ENCODE measurements at regions not wholly inside any gene's neighbourhood (a gene's known extent, or its start where the extent isn't known, plus 50 kb on each side); places are given as distances from the start of the nearest gene placed in this dataset.

DNA sequence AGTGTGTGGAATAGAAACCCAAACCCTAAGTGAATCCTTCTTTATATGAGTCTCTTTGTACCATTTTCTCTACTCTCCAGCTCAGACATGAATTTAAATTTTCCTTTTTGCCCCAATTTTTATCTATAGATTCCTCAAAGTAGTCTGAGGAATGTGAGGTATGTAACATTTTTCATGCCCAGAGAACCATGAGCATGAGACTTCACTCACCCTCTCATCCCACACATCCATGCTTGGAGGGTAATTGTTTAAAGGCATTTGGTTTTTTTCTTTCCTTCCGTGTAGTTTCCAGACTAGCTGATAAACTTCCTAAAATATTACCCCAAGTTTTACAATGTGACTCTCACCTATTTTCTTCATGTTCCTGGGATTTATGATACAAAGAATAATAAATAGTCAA is 2056.8 kb upstream of the CELF4 start:
- Histone ChIP-seq H3K4me1 (ENCODE audit: insufficient read depth, low read length, poor library complexity, severe bottlenecking) (no peaks in the 10 kb centered on the region), H4K20me1 (ENCODE audit: insufficient read depth, low read length) (no peaks in the 10 kb centered on the region), H3K9me3 (ENCODE audit: low read length) (no peaks in the 10 kb centered on the region), H2AFZ (ENCODE audit: low read length) (no peak overlapping the region), H3K27ac (ENCODE audit: low read depth, low read length, poor library complexity, severe bottlenecking) (no peak overlapping the region), H3K79me2 (ENCODE audit: insufficient read depth, low read depth, low read length) (no peaks in the 10 kb centered on the region), H3K36me3 (ENCODE audit: insufficient read depth, low read length) (no peaks in the 10 kb centered on the region), H3K9me2 (ENCODE audit: insufficient read depth, low read length) (no peaks in the 10 kb centered on the region), H3K4me3 (ENCODE audit: low read depth, low read length, poor library complexity, severe bottlenecking) (no peak overlapping the region), H3K4me2 (ENCODE audit: low read length) (no peak overlapping the region)
- TF ChIP-seq, protein P1, sequence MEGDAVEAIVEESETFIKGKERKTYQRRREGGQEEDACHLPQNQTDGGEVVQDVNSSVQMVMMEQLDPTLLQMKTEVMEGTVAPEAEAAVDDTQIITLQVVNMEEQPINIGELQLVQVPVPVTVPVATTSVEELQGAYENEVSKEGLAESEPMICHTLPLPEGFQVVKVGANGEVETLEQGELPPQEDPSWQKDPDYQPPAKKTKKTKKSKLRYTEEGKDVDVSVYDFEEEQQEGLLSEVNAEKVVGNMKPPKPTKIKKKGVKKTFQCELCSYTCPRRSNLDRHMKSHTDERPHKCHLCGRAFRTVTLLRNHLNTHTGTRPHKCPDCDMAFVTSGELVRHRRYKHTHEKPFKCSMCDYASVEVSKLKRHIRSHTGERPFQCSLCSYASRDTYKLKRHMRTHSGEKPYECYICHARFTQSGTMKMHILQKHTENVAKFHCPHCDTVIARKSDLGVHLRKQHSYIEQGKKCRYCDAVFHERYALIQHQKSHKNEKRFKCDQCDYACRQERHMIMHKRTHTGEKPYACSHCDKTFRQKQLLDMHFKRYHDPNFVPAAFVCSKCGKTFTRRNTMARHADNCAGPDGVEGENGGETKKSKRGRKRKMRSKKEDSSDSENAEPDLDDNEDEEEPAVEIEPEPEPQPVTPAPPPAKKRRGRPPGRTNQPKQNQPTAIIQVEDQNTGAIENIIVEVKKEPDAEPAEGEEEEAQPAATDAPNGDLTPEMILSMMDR (conservative IDR thresholded peaks at IDR 0.05; ENCODE audit: low read length), result no peak
- no peak for TF ChIP-seq EZH2phosphoT487 (IDR thresholded peaks at IDR 0.05; ENCODE audit: borderline replicate concordance, low read depth, low read length)
- DNase-seq (ENCODE audit: low spot score), result no peak
- ChIA-PET POLR2A (no interaction called here), CTCF (ENCODE audit: unreplicated experiment) (no interaction called here)
- BruUV-seq (replicated peaks), result no TSS peak
- intact Hi-C loops (cut with micrococcal nuclease; ENCODE audit: unreplicated experiment), result no loop called here

DNA sequence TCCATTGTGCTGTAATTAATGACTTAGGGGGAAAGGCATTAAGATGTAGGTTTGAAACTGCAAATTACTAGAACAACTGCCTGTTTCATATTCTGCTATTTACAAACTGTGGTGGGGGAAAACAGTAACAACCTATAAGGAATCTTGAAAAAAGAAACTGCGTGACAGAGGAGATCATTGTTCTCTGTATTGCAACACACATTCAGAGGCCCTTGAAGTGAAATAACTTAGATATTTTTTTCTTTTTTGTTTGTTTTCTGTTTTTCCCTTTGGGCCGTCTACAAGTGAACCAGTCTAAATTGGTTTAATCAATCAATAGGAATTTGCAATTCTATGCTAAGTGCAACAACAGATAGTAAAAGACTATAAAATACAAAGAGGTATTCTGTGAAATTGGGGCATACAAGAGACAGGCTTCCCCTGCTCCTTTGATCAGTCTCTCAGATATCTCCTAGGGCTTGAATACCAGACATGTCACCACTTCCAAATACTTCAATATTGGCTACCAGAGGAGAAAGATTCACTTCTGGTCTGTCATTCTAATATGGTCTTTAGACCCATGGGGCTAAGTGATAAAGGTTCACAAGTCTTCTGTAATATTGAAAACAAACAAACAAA is 2055.1 kb upstream of the CELF4 start:
- intact Hi-C loops (cut with micrococcal nuclease; ENCODE audit: unreplicated experiment), result no loop called here
- Histone ChIP-seq H4K20me1 (ENCODE audit: insufficient read depth, low read length) (no peaks in the 10 kb centered on the region), H3K36me3 (ENCODE audit: insufficient read depth, low read length) (no peaks in the 10 kb centered on the region), H3K4me1 (ENCODE audit: insufficient read depth, low read length, poor library complexity, severe bottlenecking) (no peaks in the 10 kb centered on the region), H3K79me2 (ENCODE audit: insufficient read depth, low read depth, low read length) (no peaks in the 10 kb centered on the region), H3K27ac (ENCODE audit: low read depth, low read length, poor library complexity, severe bottlenecking) (no peak overlapping the region), H3K4me2 (ENCODE audit: low read length) (no peak overlapping the region), H3K9me3 (ENCODE audit: low read length) (no peaks in the 10 kb centered on the region), H3K9me2 (ENCODE audit: insufficient read depth, low read length) (no peaks in the 10 kb centered on the region), H3K4me3 (ENCODE audit: low read depth, low read length, poor library complexity, severe bottlenecking) (no peak overlapping the region), H2AFZ (ENCODE audit: low read length) (no peak overlapping the region)
- CTCF ChIA-PET (ENCODE audit: unreplicated experiment), result no interaction called here
- no peak for TF ChIP-seq EZH2phosphoT487 (IDR thresholded peaks at IDR 0.05; ENCODE audit: borderline replicate concordance, low read depth, low read length)
- TF ChIP-seq, protein P1 (conservative IDR thresholded peaks at IDR 0.05; ENCODE audit: low read length), result no peak
- DNase-seq (ENCODE audit: low spot score), result no peak
- POLR2A ChIA-PET, result no interaction called here
- no TSS peak for BruUV-seq (replicated peaks)

DNA sequence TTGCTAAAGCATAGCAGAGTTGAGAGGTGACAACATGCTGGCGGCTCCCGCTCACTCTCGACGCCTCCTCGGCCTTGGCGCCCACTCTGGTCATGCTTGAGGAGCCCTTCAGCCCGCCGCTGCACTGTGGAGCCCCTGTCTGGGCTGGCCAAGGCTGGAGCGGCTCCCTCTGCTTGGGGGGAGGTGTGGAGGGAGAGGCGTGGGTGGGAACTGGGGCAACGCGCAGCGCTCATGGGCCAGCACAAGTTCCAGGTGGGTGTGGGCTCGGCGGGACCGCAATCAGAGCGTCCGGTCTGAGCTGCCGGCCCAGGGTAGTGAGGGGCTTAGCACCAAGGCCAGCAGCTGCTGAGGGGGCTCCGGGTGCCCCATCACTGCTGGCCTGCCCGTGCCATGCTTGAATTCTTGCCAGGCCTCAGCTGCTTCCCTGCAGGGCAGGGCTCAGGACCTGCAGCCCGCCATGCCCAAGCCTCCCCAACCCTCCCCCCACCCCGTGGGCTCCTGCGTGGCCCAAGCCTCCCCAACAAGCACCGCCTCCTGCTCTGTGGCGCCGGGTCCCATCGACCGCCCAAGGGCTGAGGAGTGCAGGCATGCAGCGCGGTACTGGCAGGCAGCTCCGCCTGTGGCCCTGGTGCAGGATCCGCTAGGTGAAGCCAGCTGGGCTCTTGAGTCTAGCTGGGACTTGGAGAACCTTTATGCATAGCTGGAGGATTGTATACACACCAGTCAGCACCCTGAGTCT is 2052.8 kb upstream of the CELF4 start:
- intact Hi-C loops (cut with micrococcal nuclease; ENCODE audit: unreplicated experiment), result no loop called here

More for the DNA sequence above, 2052.8 kb upstream of the CELF4 start:
- Histone ChIP-seq H3K4me3 (ENCODE audit: low read depth, low read length, poor library complexity, severe bottlenecking) (no peak overlapping the region), H3K9me3 (ENCODE audit: low read length) (no peaks in the 10 kb centered on the region), H3K36me3 (ENCODE audit: insufficient read depth, low read length) (no peaks in the 10 kb centered on the region), H3K27ac (ENCODE audit: low read depth, low read length, poor library complexity, severe bottlenecking) (no peak overlapping the region), H3K79me2 (ENCODE audit: insufficient read depth, low read depth, low read length) (no peaks in the 10 kb centered on the region), H2AFZ (ENCODE audit: low read length) (no peak overlapping the region), H3K9me2 (ENCODE audit: insufficient read depth, low read length) (no peaks in the 10 kb centered on the region), H3K4me1 (ENCODE audit: insufficient read depth, low read length, poor library complexity, severe bottlenecking) (no peaks in the 10 kb centered on the region), H4K20me1 (ENCODE audit: insufficient read depth, low read length) (no peaks in the 10 kb centered on the region), H3K4me2 (ENCODE audit: low read length) (no peak overlapping the region)
- ChIA-PET POLR2A (interaction anchor here (0.6 kb wide), 1 partner anchor 126 kb away, joined by 5 read pairs; no protein-coding TSS in a partner anchor), CTCF (ENCODE audit: unreplicated experiment) (no interaction called here)
- DNase-seq (ENCODE audit: low spot score), result no peak
- no peak for TF ChIP-seq EZH2phosphoT487 (IDR thresholded peaks at IDR 0.05; ENCODE audit: borderline replicate concordance, low read depth, low read length)
- TF ChIP-seq, protein P1 (conservative IDR thresholded peaks at IDR 0.05; ENCODE audit: low read length), result no peak
- no TSS peak for BruUV-seq (replicated peaks)
